Astrocyte of the hippocampus (primary cell): ENCODE measurements at regions not wholly inside any gene's neighbourhood (a gene's known extent, or its start where the extent isn't known, plus 50 kb on each side); places are given as distances from the start of the nearest gene placed in this dataset.

Source experiments
- DNase-seq: peaks from one replicate; pipeline ENCODE4 v3.0.0; 2011; ENCODE audit warnings: low read depth, low spot score

GRCh38 chr4:104890598-104891275, 255.9 kb upstream of the TET2 start:
- no peak for DNase-seq

DNA sequence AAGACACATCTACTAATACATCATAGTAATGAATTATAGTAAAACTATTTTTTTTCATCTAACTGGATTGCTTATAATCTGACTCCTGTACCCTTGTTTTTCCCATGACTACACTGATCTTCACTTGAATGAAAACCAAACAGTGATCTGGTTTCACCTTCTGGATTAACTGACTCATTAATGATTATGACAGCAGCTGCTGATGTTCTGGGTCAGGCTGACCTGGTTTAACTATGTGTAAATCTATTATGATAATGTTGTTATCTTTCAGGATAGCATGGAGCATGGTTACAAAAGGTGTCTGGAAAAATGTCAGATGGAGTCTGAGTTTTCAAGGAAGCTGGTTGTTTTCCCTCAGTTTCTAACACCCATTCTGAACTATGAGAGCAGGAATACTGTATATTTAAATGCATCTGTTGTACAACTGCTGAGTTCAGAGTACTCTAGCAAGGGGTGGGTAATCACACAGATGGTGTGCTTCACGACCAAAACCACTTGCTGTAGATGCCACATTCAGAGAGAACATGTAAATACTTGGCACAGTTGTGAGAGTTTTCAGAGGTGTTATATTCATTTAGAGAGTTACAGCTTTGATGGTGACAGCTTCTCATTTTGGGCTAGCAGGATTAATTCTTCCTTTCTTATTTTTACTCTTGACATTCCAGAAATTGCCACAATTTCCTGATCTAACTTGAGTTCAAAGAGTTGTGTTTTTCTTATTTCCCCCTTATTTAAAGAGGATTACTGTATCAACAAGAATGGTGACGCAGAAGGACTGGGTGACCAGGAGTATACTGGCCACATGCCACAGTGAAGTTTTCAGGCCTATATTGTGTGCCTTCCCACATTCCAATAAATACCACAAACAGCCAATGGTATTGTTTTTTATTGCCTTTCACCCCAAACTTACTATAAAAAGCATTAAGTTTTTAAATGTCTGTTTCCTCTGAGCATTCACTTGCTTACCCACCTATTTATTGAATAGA, 249.7 kb upstream of the TET2 start:
- DNase-seq = peak; percentile 93

- DNase-seq = no peak
Measured at GRCh38 chr4:104899863-104900262, 246.8 kb upstream of the TET2 start.

GRCh38 chr4:104901438-104901837, 245.2 kb upstream of the TET2 start:
- peak; percentile 95 for DNase-seq

- DNase-seq = peak; percentile 45
Measured at GRCh38 chr4:104901961-104902605, 244.6 kb upstream of the TET2 start.

DNA sequence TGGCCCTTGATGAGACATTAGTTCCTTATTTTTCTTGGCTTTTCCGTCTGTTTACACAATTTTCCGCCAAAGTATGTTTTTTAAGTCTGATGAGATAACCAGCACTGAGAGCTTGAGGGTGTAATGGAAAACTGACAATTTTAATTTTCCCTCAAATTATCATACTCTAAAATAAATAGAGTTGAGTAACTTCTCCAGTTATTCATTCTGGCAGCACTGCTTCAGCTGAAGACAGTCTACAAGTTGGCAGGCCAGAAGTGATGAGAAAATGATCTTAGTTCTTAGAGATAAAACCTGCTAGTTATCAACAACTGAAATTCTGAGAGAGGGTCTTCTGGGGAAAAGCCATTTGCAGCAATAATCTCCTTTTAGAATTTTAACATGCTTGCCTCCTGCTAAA, 241.6 kb upstream of the TET2 start:
- DNase-seq = no peak

DNA sequence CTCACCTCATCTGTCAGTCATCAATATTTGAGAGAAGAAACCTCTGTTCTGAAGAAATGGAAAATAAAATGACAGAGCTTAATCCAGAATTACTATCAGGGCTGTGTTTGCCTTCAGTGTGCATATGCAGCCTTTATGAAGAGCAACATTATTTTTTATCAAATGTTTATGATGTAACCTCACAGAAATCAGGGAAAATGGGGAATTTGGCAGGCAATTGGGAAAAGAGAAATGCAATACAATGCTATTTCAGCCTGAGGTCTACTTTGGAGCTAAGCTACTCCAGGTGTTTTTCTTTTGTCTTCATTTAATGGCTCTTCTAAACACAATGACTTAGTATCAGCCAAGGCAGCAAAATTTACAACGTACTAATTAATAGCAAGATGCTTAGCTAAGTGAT, 241.1 kb upstream of the TET2 start:
- no peak for DNase-seq

DNA sequence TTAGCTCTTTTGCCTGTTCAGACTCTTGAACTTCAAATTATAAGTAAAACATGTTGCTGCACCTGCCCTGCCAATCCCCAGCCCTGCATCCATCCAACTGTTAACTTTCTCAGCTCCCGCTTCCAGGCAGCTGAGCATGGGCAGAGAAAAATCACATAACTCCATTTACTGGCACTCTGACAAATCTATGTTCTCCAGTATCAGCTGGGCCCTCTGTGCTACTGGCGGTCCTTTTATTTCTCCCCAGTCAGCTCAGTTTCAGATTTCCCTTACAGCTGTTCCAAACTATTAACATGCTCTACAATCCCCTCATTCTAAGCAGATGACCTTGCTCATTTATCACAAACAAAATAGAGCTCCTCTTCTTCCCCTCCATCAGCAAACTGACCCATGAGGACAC, 240.4 kb upstream of the TET2 start:
- DNase-seq = peak; percentile 11

DNA sequence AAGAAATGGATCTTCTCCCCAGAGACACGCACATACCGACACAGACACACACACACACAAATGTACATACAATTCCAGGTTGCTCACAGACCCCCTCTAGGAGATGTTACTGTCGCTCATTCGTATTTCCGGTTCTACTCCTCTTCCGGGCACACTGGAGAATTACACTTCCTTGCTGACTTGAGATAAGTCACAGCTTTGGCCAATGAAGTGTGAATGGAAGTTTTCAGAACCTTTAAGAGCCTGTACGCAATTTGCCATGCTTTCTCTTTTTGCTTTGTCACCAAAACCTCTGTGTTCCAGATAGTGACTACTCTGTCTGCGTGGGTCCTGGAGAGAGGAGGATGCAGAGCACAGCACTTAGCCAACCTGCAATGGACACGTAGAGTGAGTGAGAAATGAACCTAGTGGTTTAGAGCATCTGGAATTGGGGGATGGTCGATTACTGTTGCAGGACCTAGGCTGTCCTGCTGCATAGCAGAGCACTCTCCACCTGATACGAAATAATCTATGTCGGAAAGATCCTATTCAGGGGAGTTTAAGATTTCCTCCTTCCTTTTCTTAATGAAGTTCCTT, 239.5 kb upstream of the TET2 start:
- no peak for DNase-seq

DNA sequence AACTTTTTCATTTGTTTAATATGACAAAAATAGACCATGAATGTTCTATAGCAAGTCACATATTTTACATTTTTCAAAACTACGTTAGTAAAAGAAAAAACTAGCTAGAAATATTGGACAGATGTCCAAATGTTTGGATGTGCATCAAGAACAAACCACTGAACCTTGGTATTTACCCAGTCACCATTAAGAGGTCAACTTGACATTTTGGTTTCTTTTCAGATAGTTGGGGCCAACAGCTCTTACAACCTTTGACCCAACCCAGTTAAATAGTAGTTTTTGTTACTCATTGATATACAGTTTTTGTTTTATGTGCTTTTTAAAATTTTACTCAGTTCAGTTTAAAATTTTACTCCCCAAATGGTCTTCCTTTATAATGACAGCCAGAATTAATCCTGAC, 238.7 kb upstream of the TET2 start:
- DNase-seq = no peak

GRCh38 chr4:104909376-104909775, 237.3 kb upstream of the TET2 start:
- DNase-seq = no peak

DNA sequence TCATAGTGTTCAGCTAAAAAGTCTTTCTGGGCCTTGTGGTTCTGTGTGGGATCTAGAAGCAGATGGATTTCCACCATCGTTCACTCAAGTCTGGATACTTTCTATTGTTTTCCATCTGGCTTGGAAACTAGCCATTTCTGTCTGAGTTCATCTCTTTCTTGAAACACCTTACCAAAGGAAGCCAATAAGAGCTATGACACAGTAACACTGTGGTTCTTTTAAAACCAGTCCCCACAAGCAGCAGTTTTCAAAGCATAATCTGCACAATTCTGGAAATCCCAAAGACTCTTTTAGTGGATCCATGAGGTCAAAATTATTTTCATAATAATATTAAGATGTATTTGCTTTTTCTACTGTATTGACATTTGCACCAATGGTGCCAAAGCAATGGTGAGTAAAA, 234.2 kb upstream of the TET2 start:
- DNase-seq = no peak

DNA sequence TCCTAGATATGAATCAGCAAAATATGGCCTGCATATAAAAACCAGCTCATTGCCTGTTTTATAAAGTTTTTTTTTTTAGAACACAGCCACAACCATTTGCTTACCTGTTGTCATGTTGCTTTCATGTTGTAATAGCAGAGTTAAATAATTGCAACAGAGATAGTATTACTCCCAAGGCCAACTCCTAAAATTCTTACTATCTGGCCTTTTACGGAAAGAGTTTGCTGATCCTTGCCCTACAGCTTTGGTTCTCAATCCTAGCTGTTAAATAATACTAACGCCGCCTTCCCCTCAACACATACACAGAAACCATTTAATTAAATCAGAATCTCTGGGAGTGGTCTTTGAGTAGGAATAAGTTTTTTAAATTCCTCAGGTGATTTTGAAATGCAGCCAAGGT, 231.3 kb upstream of the TET2 start:
- DNase-seq = no peak

GRCh38 chr4:104915864-104916263, 230.8 kb upstream of the TET2 start:
- DNase-seq = no peak

DNA sequence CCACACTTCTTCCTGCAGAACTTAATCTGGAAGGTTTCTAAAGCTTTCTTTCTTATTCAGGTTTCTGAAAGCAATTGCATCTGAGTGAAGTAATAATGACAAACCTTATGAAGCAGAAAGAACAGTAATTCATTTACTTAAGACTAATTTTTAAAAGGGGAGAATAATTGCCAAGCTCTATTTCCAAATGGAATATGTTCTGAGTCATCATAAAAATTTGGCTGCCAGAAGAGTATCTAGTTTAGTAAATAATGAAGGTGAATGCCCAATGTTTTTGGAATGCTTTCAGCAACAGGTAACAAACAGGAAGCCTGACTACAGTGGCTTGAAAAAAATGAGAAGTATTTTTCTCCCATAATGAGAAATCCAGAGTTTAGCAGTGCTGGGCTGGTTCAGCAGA, 227.3 kb upstream of the TET2 start:
- no peak for DNase-seq

- no peak for DNase-seq
Measured at GRCh38 chr4:104930298-104930697, 216.4 kb upstream of the TET2 start.

- peak; percentile 38 for DNase-seq
Measured at GRCh38 chr4:104930745-104931736, 215.6 kb upstream of the TET2 start.

DNA sequence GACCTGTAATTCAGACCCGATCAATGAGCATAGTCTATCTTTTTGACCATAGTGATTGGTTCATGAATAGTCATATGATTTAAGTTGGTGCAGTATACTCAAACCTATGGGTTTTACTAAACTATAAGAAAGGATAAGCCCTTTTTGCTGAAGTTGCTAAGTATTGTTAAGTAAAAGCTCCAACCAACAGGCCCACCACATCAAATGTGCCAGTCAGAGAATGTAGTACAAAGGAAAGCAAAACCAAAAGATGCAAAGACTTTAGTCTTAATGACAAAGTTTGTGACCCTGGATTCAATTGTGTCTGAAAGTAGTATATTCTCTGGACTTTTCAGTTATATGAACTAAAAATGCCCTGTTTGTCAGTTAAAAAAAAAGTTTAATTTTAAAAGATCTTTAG, 208.1 kb upstream of the TET2 start:
- no peak for DNase-seq

GRCh38 chr4:104940927-104941326, 205.7 kb upstream of the TET2 start:
- DNase-seq = no peak

DNA sequence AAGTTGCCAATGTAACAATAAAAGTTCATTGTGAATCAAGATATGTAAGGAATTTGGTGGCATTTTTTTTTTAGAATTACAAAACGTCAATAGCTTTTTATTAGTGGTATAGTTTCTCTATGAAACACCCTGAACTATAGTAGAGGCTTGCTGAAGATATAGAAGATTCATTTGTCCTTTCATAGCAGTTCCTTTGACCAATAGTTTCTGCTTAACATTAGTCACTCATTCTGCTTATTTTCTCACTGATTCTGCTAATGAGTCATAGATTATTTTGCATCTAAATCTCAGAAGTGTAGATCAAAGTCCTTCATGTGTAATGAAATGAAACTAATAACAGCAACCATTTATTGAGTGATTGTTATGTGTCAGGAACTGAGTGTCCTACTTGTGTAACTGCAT, 205.0 kb upstream of the TET2 start:
- peak; percentile 29 for DNase-seq
